GM12892 (cell line): ENCODE measurements at regions not wholly inside any gene's neighbourhood (a gene's known extent, or its start where the extent isn't known, plus 50 kb on each side); places are given as distances from the start of the nearest gene placed in this dataset.

Source experiments
- POLR2A ChIP-seq: IDR thresholded peaks from 2 replicates; pipeline ENCODE4 v1.6.1; 2011; ENCODE audit warnings: low read depth, low read length, control low read depth
- POLR2AphosphoS5 ChIP-seq: IDR thresholded peaks from 2 replicates; pipeline ENCODE4 v1.6.1; 2011; ENCODE audit warnings: low read depth, low read length, control low read depth
- TAF1 ChIP-seq: IDR thresholded peaks from 2 replicates; pipeline ENCODE4 v1.6.1; 2011; ENCODE audit warnings: low read depth, mild to moderate bottlenecking, control low read depth, low read length, borderline replicate concordance

- TF ChIP-seq POLR2AphosphoS5, result no peak
- TF ChIP-seq TAF1, result no peak
- no peak for TF ChIP-seq POLR2A
These were observed 50.1 kb upstream of the ARMC2 start for GRCh38 chr6:108797951-108798669.
